ENCODE measurements at regions not wholly inside any gene's neighbourhood (a gene's known extent, or its start where the extent isn't known, plus 50 kb on each side); places are given as distances from the start of the nearest gene placed in this dataset.

- no peak for TF ChIP-seq EZH2 (IDR thresholded peaks at IDR 0.05; ENCODE audit: borderline replicate concordance, low read depth, low read length, poor library complexity, severe bottlenecking)
- TF ChIP-seq CTCF (conservative IDR thresholded peaks at IDR 0.05; ENCODE audit: low read depth, low read length), result no peak
Measured at GRCh38 chrX:99913611-99914010, 496.5 kb downstream of the PCDH19 start.

Measured in A673 (cell line).